ENCODE measurements at regions not wholly inside any gene's neighbourhood (a gene's known extent, or its start where the extent isn't known, plus 50 kb on each side); places are given as distances from the start of the nearest gene placed in this dataset.

DNA sequence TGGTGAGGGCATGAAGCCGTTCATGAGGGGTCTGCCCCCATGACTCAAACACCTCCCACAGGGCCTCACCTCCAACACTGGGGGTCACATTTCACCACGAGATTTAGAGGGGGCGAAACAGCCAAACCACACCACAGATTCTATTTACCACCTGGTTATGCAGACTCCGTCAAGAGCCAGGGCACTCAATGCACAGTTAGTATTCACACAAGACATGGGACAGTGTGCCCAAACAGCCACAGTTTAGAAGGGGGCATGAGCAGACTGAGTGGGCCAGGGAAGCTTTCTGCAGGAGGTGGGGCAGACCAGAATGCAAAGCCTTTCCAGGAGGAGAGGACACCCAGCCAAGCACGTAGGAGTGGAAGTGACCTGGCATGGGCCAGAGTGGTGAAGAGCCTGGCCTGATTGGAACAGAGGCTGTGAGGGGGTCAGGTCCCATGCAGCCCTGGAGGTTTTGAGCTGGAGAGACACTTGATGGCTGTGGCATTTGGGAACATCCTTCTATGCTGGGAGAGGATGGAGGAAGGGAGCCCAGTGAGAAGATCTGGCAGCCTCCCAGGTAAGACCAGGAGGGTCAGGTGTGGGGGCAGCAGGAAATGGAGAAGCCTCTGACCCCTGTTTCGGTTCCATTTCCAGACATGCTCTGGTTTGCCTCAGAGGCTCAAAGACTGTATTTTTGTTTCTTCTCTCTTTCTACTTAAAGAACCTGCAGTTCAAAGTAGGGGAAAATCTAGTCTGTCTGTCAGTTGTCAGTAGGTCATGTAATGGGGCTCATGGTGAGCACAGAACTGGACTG, 199.1 kb upstream of the NCAM1 start:
- Histone ChIP-seq H3K27ac (no peak overlapping the region), H3K9me3 (no peaks in the 10 kb centered on the region), H3K36me3 (no peaks in the 10 kb centered on the region), H3K4me3 (no peak overlapping the region), H3K27me3 (peaks cover 0 to 6% of the 10 kb centered on the region in 2 donors), H3K4me1 (no peaks in the 10 kb centered on the region)
- no peak for TF ChIP-seq CTCF (IDR thresholded peaks at IDR 0.05)
- DNase-seq (no peak), ATAC-seq (no peak)
- intact Hi-C loops (cut with DNase I): no loop called here

- H3K4me3 ChIP-seq: no peak overlapping the region
- no peaks in the 10 kb centered on the region for H3K4me1 ChIP-seq
- intact Hi-C loops (cut with DNase I): no loop called here
- TF ChIP-seq CTCF (IDR thresholded peaks at IDR 0.05): no peak
- H3K36me3 ChIP-seq: no peaks in the 10 kb centered on the region
- no peak for ATAC-seq
- peaks cover 0 to 6% of the 10 kb centered on the region in 2 donors for H3K27me3 ChIP-seq
- no peaks in the 10 kb centered on the region for H3K9me3 ChIP-seq
- H3K27ac ChIP-seq: no peak overlapping the region
- DNase-seq: no peak
Measured at GRCh38 chr11:112762707-112763090, 198.5 kb upstream of the NCAM1 start.

GRCh38 chr11:112765337-112765736, 195.9 kb upstream of the NCAM1 start:
- intact Hi-C loops (cut with DNase I): no loop called here
- DNase-seq: no peak
- TF ChIP-seq CTCF (IDR thresholded peaks at IDR 0.05): no peak

DNA sequence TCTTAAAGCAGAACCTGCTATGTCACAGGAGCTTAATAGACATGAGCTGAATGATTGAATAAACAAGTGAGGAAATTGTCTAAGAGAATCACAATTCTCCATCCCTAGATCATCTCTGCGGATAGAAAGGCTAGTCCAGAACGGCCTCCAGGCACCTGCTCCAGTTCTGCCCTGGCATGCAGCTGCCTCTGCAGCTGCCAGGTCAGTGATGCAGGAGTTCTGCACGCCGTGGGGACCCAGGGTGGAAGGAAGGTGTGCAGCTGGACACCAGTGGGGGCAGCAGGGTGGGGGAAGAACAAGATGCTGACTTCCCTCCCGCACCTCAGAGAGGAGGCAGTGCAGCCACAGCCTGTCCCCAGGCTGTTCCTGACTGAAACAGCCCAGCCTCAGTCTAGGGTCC, 192.1 kb upstream of the NCAM1 start:
- no peaks in the 10 kb centered on the region for H3K4me1 ChIP-seq
- no peaks in the 10 kb centered on the region for H3K9me3 ChIP-seq
- H3K36me3 ChIP-seq: no peaks in the 10 kb centered on the region
- no peak overlapping the region for H3K4me3 ChIP-seq
- no peak for ATAC-seq
- no peak overlapping the region for H3K27ac ChIP-seq
- intact Hi-C loops (cut with DNase I): no loop called here
- no peak for TF ChIP-seq CTCF (IDR thresholded peaks at IDR 0.05)
- DNase-seq: no peak
- H3K27me3 ChIP-seq: peaks cover 0 to 5% of the 10 kb centered on the region in 2 donors

More at GRCh38 chr11:112765337-112765736, 195.9 kb upstream of the NCAM1 start:
- Histone ChIP-seq H3K4me3 (no peak overlapping the region), H3K4me1 (no peaks in the 10 kb centered on the region), H3K9me3 (no peaks in the 10 kb centered on the region), H3K27ac (no peak overlapping the region), H3K27me3 (peaks cover 0 to 2% of the 10 kb centered on the region in 2 donors), H3K36me3 (no peaks in the 10 kb centered on the region)
- no peak for ATAC-seq

GRCh38 chr11:112769584-112769983, 191.6 kb upstream of the NCAM1 start:
- no peaks in the 10 kb centered on the region for H3K4me1 ChIP-seq
- peaks cover 0 to 5% of the 10 kb centered on the region in 2 donors for H3K27me3 ChIP-seq
- no peaks in the 10 kb centered on the region for H3K36me3 ChIP-seq
- TF ChIP-seq CTCF (IDR thresholded peaks at IDR 0.05): no peak
- DNase-seq (no peak), ATAC-seq (no peak)
- no peaks in the 10 kb centered on the region for H3K9me3 ChIP-seq
- no peak overlapping the region for H3K27ac ChIP-seq
- intact Hi-C loops (cut with DNase I): no loop called here
- no peak overlapping the region for H3K4me3 ChIP-seq
